ENCODE measurements at regions not wholly inside any gene's neighbourhood (a gene's known extent, or its start where the extent isn't known, plus 50 kb on each side); places are given as distances from the start of the nearest gene placed in this dataset.

DNA sequence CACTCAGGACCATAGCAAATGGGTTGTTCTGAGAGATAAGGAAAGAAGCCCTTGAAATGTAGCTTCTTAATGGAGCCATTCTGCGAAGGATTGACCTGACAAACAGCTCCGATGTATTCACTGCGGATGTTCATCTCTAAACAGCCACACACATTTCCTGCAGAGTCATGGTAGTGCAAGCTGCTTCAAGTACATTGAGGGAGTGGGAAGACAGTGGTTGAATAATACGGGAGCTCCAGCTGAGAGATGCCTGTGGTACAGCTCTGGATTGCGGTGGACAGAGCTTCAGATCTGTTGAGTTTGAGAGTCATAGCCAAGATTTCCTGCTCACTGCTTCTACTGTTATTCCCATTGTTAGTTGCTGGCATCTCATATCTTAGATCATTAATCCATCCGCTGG is 86.6 kb downstream of the ZBTB18 start:
- Histone ChIP-seq H3K4me3 (ENCODE audit: low read length) (no peak overlapping the region), H3K4me1 (ENCODE audit: control insufficient read depth, insufficient read depth, low read length) (no peaks in the 10 kb centered on the region), H3K9me3 (ENCODE audit: control insufficient read depth, insufficient read depth, low read length) (no peaks in the 10 kb centered on the region), H3K27me3 (ENCODE audit: control insufficient read depth, insufficient read depth, low read length) (no peaks in the 10 kb centered on the region), H3K27ac (ENCODE audit: low read length) (no peak overlapping the region), H3K36me3 (ENCODE audit: control insufficient read depth, insufficient read depth, low read length) (no peaks in the 10 kb centered on the region)
- no peak for DNase-seq (ENCODE audit: low read depth, low spot score)
- no CpG with 5 or more reads among the region's 6 CpGs for WGBS (ENCODE audit: insufficient coverage, insufficient read length)

DNA sequence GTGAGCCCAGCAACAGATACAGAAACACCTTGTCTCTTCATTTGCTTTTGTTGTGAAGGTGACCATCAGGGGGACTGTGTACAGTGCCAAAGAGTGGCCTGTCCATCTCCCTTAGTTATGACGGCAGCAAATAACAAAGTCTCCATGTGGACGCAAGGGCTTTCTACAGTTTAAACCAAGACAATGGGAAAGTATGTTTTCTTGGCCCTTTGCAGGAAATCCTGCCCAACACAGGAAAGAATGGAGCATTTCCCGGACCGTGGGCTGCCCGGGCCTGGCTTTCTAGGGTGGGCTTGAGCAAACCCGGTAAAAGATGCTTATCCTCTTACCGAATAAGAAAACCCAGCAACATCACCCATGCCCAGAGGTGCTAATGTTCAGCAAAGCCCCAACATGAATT is 87.3 kb downstream of the ZBTB18 start:
- no peaks in the 10 kb centered on the region for H3K36me3 ChIP-seq (ENCODE audit: control insufficient read depth, insufficient read depth, low read length)
- no peaks in the 10 kb centered on the region for H3K4me1 ChIP-seq (ENCODE audit: control insufficient read depth, insufficient read depth, low read length)
- no peaks in the 10 kb centered on the region for H3K9me3 ChIP-seq (ENCODE audit: control insufficient read depth, insufficient read depth, low read length)
- no CpG with 5 or more reads among the region's 7 CpGs for WGBS (ENCODE audit: insufficient coverage, insufficient read length)
- no peak overlapping the region for H3K27ac ChIP-seq (ENCODE audit: low read length)
- no peak overlapping the region for H3K4me3 ChIP-seq (ENCODE audit: low read length)
- no peaks in the 10 kb centered on the region for H3K27me3 ChIP-seq (ENCODE audit: control insufficient read depth, insufficient read depth, low read length)
- DNase-seq (ENCODE audit: low read depth, low spot score), result no peak

DNA sequence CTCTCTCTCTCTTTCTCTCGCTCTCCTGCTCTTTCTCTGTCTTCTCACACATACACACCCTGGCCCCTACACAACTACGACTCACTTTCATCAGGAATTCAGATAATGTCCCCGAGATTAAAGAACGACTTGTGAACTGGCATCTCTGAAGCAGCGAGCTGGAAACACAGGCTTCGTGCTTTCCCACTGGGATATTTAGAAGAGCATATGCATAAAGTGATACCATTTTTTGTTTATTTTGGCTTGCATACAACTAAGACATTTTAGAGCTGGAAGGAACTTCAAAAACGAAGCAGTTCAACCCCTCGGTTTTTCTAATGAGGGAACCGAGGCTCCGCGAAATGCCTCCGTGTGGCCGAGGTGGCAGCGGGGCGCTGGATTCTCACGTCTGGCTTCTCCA is 88.6 kb downstream of the ZBTB18 start:
- Histone ChIP-seq H3K4me1 (ENCODE audit: control insufficient read depth, insufficient read depth, low read length) (no peaks in the 10 kb centered on the region), H3K27me3 (ENCODE audit: control insufficient read depth, insufficient read depth, low read length) (no peaks in the 10 kb centered on the region), H3K9me3 (ENCODE audit: control insufficient read depth, insufficient read depth, low read length) (no peaks in the 10 kb centered on the region), H3K36me3 (ENCODE audit: control insufficient read depth, insufficient read depth, low read length) (no peaks in the 10 kb centered on the region), H3K4me3 (ENCODE audit: low read length) (no peak overlapping the region), H3K27ac (ENCODE audit: low read length) (no peak overlapping the region)
- no peak for DNase-seq (ENCODE audit: low read depth, low spot score)
- no CpG with 5 or more reads among the region's 16 CpGs for WGBS (ENCODE audit: insufficient coverage, insufficient read length)

DNA sequence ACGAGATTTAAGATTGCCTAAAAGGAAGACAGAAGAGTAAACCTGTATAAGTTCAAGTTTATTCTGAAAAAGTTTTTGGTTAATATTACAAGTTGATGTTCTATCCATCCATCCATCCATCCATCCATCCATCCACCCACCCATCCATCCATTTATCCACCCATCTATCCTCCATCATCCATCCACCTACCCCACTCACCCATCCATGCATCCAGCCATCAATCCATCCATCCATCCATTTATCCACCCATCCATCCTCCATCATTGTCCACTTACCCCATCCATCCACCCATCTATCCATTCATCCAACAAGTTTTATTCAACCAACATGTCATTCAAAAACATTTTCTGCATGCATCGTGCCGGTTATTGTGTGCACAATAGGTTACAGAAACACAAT is 89.3 kb downstream of the ZBTB18 start:
- Histone ChIP-seq H3K36me3 (ENCODE audit: control insufficient read depth, insufficient read depth, low read length) (no peaks in the 10 kb centered on the region), H3K27me3 (ENCODE audit: control insufficient read depth, insufficient read depth, low read length) (no peaks in the 10 kb centered on the region), H3K9me3 (ENCODE audit: control insufficient read depth, insufficient read depth, low read length) (no peaks in the 10 kb centered on the region), H3K27ac (ENCODE audit: low read length) (no peak overlapping the region), H3K4me3 (ENCODE audit: low read length) (no peak overlapping the region), H3K4me1 (ENCODE audit: control insufficient read depth, insufficient read depth, low read length) (no peaks in the 10 kb centered on the region)
- DNase-seq (ENCODE audit: low read depth, low spot score), result no peak
- WGBS (ENCODE audit: insufficient coverage, insufficient read length), result no CpG with 5 or more reads among the region's 3 CpGs

DNA sequence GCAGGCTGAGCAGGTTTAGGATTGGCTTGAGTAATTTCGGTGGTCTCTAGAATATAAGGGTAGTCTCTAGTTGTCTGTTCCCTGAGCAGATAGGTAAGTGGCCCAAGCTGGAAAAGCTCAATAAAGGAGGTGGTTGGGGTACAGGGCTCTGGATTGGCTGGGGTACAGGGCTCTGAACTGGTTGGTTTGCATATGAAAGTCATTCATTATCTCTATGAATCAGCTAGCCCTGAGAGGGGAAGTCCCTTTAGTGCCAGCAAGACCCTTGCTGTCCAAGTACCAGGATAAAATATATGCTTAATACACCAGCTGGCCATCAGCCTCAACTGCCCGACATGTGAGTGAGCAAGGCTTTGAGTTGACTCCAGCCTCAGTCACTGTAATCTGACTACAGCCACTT is 93.0 kb downstream of the ZBTB18 start:
- Histone ChIP-seq H3K4me1 (ENCODE audit: control insufficient read depth, insufficient read depth, low read length) (no peaks in the 10 kb centered on the region), H3K36me3 (ENCODE audit: control insufficient read depth, insufficient read depth, low read length) (no peaks in the 10 kb centered on the region), H3K9me3 (ENCODE audit: control insufficient read depth, insufficient read depth, low read length) (no peaks in the 10 kb centered on the region), H3K27me3 (ENCODE audit: control insufficient read depth, insufficient read depth, low read length) (no peaks in the 10 kb centered on the region), H3K4me3 (ENCODE audit: low read length) (no peak overlapping the region), H3K27ac (ENCODE audit: low read length) (no peak overlapping the region)
- DNase-seq (ENCODE audit: low read depth, low spot score), result no peak
- no CpG with 5 or more reads among the region's 2 CpGs for WGBS (ENCODE audit: insufficient coverage, insufficient read length)

DNA sequence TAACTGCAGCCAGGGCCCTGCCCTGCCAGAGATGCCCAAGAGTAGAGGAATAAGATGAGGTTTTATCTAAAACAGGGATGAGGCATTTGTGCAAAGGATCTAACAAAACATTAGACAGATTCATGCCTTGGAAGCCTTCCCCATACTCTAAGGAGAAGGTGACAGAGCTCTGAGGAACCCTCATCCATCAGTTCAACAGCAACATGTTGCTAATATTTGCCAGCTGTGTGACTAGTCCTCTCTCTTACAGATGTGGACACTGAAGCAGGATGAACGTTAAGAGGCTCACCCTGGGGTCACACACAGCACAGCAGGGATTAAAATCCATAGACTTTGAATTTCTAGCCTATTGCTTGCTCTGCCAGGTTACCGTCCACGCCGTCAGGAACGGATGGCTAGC is 99.0 kb downstream of the ZBTB18 start:
- H3K27me3 ChIP-seq (ENCODE audit: control insufficient read depth, insufficient read depth, low read length), result no peaks in the 10 kb centered on the region
- no peak overlapping the region for H3K4me3 ChIP-seq (ENCODE audit: low read length)
- H3K36me3 ChIP-seq (ENCODE audit: control insufficient read depth, insufficient read depth, low read length), result no peaks in the 10 kb centered on the region
- H3K9me3 ChIP-seq (ENCODE audit: control insufficient read depth, insufficient read depth, low read length), result no peaks in the 10 kb centered on the region
- H3K4me1 ChIP-seq (ENCODE audit: control insufficient read depth, insufficient read depth, low read length), result no peaks in the 10 kb centered on the region
- DNase-seq (ENCODE audit: low read depth, low spot score), result no peak
- H3K27ac ChIP-seq (ENCODE audit: low read length), result no peak overlapping the region
- WGBS (ENCODE audit: insufficient coverage, insufficient read length), result no CpG with 5 or more reads among the region's 5 CpGs

DNA sequence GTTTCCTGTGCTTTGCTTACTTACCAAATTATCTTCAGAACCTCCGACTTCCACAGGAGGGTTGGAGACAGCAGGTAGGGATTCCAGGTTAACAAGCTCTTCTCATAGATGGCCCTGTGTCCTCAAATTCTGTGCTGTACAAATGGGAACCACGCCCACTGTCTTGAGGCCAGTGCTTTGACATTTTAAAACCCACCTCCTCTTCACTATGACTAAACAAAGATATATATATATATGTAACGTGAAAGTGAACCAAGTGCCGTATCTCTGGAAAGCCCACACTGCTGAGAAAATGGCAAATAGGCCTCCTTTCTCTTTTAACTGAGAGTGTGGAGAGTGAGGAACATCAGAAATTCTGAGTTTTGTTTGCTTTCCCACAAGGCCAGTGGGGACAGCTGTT is 99.6 kb downstream of the ZBTB18 start:
- Histone ChIP-seq H3K27ac (ENCODE audit: low read length) (no peak overlapping the region), H3K4me3 (ENCODE audit: low read length) (no peak overlapping the region), H3K36me3 (ENCODE audit: control insufficient read depth, insufficient read depth, low read length) (no peaks in the 10 kb centered on the region), H3K9me3 (ENCODE audit: control insufficient read depth, insufficient read depth, low read length) (no peaks in the 10 kb centered on the region), H3K4me1 (ENCODE audit: control insufficient read depth, insufficient read depth, low read length) (no peaks in the 10 kb centered on the region), H3K27me3 (ENCODE audit: control insufficient read depth, insufficient read depth, low read length) (no peaks in the 10 kb centered on the region)
- DNase-seq (ENCODE audit: low read depth, low spot score), result no peak
- no CpG with 5 or more reads among the region's 4 CpGs for WGBS (ENCODE audit: insufficient coverage, insufficient read length)

DNA sequence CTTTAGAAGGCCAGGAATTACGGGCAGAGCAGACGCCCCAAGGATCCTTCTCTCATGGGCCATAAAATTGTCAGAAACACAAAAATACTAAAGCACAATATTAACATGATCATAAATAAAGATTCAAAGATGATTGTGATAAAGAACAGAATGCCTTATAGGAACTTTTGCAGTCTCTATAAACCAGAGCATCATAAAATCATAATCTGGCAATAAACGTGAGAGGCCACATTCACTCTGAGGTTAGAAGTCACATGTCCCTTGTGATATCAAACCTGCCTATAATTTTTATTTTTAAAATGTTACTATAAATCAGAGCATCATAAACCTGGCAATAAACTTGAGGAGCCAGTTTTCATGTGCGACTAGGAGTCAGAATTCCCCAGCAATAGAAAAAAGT is 100.5 kb downstream of the ZBTB18 start:
- WGBS (ENCODE audit: insufficient coverage, insufficient read length), result no CpG with 5 or more reads among the region's 4 CpGs
- H3K27me3 ChIP-seq (ENCODE audit: control insufficient read depth, insufficient read depth, low read length), result no peaks in the 10 kb centered on the region
- no peaks in the 10 kb centered on the region for H3K36me3 ChIP-seq (ENCODE audit: control insufficient read depth, insufficient read depth, low read length)
- DNase-seq (ENCODE audit: low read depth, low spot score), result no peak
- no peak overlapping the region for H3K27ac ChIP-seq (ENCODE audit: low read length)
- no peaks in the 10 kb centered on the region for H3K4me1 ChIP-seq (ENCODE audit: control insufficient read depth, insufficient read depth, low read length)
- H3K4me3 ChIP-seq (ENCODE audit: low read length), result no peak overlapping the region
- H3K9me3 ChIP-seq (ENCODE audit: control insufficient read depth, insufficient read depth, low read length), result no peaks in the 10 kb centered on the region

DNA sequence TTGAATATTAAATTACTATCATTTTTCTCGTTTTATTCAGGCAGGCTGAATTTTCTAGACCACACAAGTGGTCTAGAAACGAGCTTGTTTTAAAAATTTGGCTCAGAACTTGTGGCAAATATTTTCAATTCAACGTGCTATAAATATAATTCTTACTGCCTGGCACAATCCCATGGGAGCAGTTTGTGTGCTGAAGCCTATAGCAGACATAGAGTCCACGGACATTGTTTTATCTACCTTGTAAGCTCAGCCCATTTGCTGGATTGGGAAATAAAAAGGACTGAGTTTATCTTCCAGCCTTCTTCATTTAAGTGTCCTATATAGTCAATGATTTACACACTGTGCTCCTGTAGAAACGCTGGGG is 103.4 kb downstream of the ZBTB18 start:
- no peak overlapping the region for H3K27ac ChIP-seq (ENCODE audit: low read length)
- H3K4me3 ChIP-seq (ENCODE audit: low read length), result no peak overlapping the region
- no peak for DNase-seq (ENCODE audit: low read depth, low spot score)
- H3K4me1 ChIP-seq (ENCODE audit: control insufficient read depth, insufficient read depth, low read length), result no peaks in the 10 kb centered on the region
- H3K27me3 ChIP-seq (ENCODE audit: control insufficient read depth, insufficient read depth, low read length), result no peaks in the 10 kb centered on the region
- no peaks in the 10 kb centered on the region for H3K9me3 ChIP-seq (ENCODE audit: control insufficient read depth, insufficient read depth, low read length)
- H3K36me3 ChIP-seq (ENCODE audit: control insufficient read depth, insufficient read depth, low read length), result no peaks in the 10 kb centered on the region
- no CpG with 5 or more reads among the region's 5 CpGs for WGBS (ENCODE audit: insufficient coverage, insufficient read length)

DNA sequence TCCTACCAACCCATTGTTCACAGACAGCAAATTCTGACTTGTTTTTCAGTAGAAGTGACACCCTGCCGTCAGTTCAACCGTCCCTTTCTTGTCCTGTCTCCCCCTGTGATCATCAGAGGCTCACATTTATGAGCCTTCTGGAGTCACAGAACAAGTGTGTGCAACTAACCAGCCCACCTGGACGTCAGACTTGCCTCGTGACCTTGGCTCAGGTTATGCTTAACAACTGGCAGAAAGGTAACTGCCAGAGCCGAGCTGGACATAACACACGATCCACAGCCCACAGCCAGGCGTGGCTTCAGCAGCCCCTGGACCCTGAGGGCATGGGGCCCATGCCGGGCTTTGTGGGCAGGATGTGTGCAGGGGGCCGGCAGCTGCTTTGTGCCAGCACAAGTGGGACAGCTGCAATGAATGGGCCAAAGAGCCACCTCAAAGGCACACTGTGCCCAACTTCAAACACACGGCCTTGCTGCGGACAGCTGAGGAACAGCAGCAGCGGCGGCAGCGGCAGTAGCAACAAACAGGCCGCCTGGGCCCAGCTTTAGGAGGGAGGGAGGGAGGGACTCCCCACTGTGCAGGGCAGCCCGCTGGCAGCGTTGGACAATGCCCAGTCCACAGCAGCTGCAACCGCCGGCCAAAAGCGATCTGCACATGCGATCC is 103.9 kb downstream of the ZBTB18 start:
- DNase-seq (ENCODE audit: low read depth, low spot score), result no peak

DNA sequence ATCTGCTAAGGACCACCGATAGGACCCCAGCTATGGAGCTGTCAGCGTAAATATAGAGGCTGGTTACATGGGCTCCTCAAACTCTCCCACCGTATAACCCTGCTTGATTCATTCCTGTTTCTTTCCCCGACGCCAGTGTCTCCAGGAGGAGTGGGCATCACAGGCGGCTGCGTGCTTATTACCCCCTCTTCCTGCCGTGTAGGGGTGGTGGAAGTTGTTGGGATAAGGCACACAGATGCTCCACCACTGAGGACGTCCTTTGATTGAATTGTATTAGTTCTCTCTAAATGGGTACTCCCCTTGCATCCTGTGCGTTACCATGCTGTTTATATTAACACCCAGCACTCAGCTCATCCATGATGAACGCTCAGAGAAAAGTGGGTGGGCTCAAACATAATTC is 104.6 kb downstream of the ZBTB18 start:
- DNase-seq (ENCODE audit: low read depth, low spot score), result no peak
- no CpG with 5 or more reads among the region's 11 CpGs for WGBS (ENCODE audit: insufficient coverage, insufficient read length)
- H3K27ac ChIP-seq (ENCODE audit: low read length), result no peak overlapping the region

More for the DNA sequence above, 103.9 kb downstream of the ZBTB18 start:
- Histone ChIP-seq H3K4me3 (ENCODE audit: low read length) (no peak overlapping the region), H3K9me3 (ENCODE audit: control insufficient read depth, insufficient read depth, low read length) (no peaks in the 10 kb centered on the region), H3K27ac (ENCODE audit: low read length) (no peak overlapping the region), H3K4me1 (ENCODE audit: control insufficient read depth, insufficient read depth, low read length) (no peaks in the 10 kb centered on the region), H3K27me3 (ENCODE audit: control insufficient read depth, insufficient read depth, low read length) (no peaks in the 10 kb centered on the region), H3K36me3 (ENCODE audit: control insufficient read depth, insufficient read depth, low read length) (no peaks in the 10 kb centered on the region)
- WGBS (ENCODE audit: insufficient coverage, insufficient read length), result no CpG with 5 or more reads among the region's 21 CpGs

More for the DNA sequence above, 104.6 kb downstream of the ZBTB18 start:
- no peaks in the 10 kb centered on the region for H3K9me3 ChIP-seq (ENCODE audit: control insufficient read depth, insufficient read depth, low read length)
- H3K27me3 ChIP-seq (ENCODE audit: control insufficient read depth, insufficient read depth, low read length), result no peaks in the 10 kb centered on the region
- H3K4me3 ChIP-seq (ENCODE audit: low read length), result no peak overlapping the region
- H3K4me1 ChIP-seq (ENCODE audit: control insufficient read depth, insufficient read depth, low read length), result no peaks in the 10 kb centered on the region
- H3K36me3 ChIP-seq (ENCODE audit: control insufficient read depth, insufficient read depth, low read length), result no peaks in the 10 kb centered on the region

All from iPS DF 6.9 (cell line).